ENCODE measurements at regions not wholly inside any gene's neighbourhood (a gene's known extent, or its start where the extent isn't known, plus 50 kb on each side); places are given as distances from the start of the nearest gene placed in this dataset.

DNA sequence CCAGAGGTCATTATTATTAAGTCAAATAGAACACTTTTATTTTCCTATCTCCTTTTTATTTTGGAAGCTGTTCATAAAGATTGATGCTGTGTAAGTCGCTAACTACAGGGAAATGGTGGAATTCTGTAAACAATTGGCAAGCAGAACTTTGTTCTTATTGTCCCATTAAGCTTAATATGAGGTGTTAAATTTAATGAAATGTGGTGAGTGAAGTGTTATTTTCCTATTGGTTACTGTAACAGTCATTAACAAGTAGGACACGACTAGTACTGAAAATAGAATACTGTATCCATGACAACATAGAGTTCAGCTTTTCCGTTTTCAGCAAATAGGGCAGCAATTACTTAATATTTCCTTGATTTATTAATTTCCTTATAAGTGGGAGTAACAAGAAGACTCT lies 279.1 kb upstream of the ZEB2 start:
- TF ChIP-seq, protein P1, sequence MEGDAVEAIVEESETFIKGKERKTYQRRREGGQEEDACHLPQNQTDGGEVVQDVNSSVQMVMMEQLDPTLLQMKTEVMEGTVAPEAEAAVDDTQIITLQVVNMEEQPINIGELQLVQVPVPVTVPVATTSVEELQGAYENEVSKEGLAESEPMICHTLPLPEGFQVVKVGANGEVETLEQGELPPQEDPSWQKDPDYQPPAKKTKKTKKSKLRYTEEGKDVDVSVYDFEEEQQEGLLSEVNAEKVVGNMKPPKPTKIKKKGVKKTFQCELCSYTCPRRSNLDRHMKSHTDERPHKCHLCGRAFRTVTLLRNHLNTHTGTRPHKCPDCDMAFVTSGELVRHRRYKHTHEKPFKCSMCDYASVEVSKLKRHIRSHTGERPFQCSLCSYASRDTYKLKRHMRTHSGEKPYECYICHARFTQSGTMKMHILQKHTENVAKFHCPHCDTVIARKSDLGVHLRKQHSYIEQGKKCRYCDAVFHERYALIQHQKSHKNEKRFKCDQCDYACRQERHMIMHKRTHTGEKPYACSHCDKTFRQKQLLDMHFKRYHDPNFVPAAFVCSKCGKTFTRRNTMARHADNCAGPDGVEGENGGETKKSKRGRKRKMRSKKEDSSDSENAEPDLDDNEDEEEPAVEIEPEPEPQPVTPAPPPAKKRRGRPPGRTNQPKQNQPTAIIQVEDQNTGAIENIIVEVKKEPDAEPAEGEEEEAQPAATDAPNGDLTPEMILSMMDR (IDR thresholded peaks at IDR 0.05): no peak
- TF ChIP-seq POLR2A (IDR thresholded peaks at IDR 0.05) (no peak), EP300 (IDR thresholded peaks at IDR 0.05) (no peak), POLR2AphosphoS5 (IDR thresholded peaks at IDR 0.05) (no peak)
